K562 (cell line): ENCODE measurements at regions not wholly inside any gene's neighbourhood (a gene's known extent, or its start where the extent isn't known, plus 50 kb on each side); places are given as distances from the start of the nearest gene placed in this dataset.

Experiments
- ASH1L ChIP-seq: fragments of 450-650 bp; IDR thresholded peaks from 2 replicates; pipeline ENCODE4 v1.6.1; 2018; ENCODE audit warnings: borderline replicate concordance, mild to moderate bottlenecking, low read depth; ENCODE audit not compliant: partially characterized antibody
- BCOR ChIP-seq: fragments of 450-650 bp; IDR thresholded peaks from 2 replicates; pipeline ENCODE4 v1.6.1; 2016
- FOXJ2 ChIP-seq: fragments of 200-800 bp; sonication (Bioruptor generic); IDR thresholded peaks from 2 replicates; pipeline ENCODE4 v1.6.1; 2016; ENCODE audit warnings: missing genetic modification characterization, missing compliant biosample characterization
- GATA2 ChIP-seq: sonication (generic); formaldehyde crosslinking; IDR thresholded peaks from 2 replicates; pipeline ENCODE4 v1.4.0; 2020; ENCODE audit warnings: mild to moderate bottlenecking, missing genetic modification reagents
- HDAC3 ChIP-seq: fragments of 450-650 bp; IDR thresholded peaks from 2 replicates; pipeline ENCODE4 v1.6.1; 2018; ENCODE audit warnings: borderline replicate concordance, mild to moderate bottlenecking, moderate library complexity; ENCODE audit not compliant: partially characterized antibody
- HMG20B ChIP-seq: fragments of 250-450 bp; sonication (Bioruptor Pico); IDR thresholded peaks from 2 replicates; pipeline ENCODE4 v1.5.0; 2021; ENCODE audit warnings: mild to moderate bottlenecking
- MBD2 ChIP-seq: sonication (generic); IDR thresholded peaks from 2 replicates; pipeline ENCODE4 v1.6.1; 2016; ENCODE audit warnings: low read depth, borderline replicate concordance
- MTF1 ChIP-seq: fragments of 250-450 bp; sonication (Bioruptor Pico); IDR thresholded peaks from 2 replicates; pipeline ENCODE4 v1.9.0; 2021; ENCODE audit warnings: moderate library complexity, mild to moderate bottlenecking, inconsistent platforms, borderline replicate concordance
- NR4A1 ChIP-seq, 2 experiments: fragments of 250-450 bp in 1 of 2; fragments of 450-650 bp in 1 of 2; sonication (Bioruptor Pico) in 1 of 2; IDR thresholded peaks; 2 replicates each; pipeline versions ENCODE4 v1.4.0 to v1.6.1; 2016 to 2020; ENCODE audit warnings: mild to moderate bottlenecking in 2 of 2, missing compliant biosample characterization in 1 of 2, missing genetic modification characterization in 1 of 2, moderate library complexity in 1 of 2
- PHB2 ChIP-seq: fragments of 450-650 bp; IDR thresholded peaks from 2 replicates; pipeline ENCODE4 v1.6.1; 2017; ENCODE audit warnings: low read depth
- POLR2AphosphoS5 ChIP-seq: IDR thresholded peaks from 2 replicates; pipeline ENCODE4 v1.6.1; 2011; ENCODE audit warnings: mild to moderate bottlenecking, low read depth, low read length, moderate library complexity; ENCODE audit not compliant: control insufficient read depth, insufficient read depth
- RBFOX2 ChIP-seq: fragments of 200-400 bp; formaldehyde crosslinking; IDR thresholded peaks from 2 replicates; pipeline ENCODE4 v1.6.1; 2017; ENCODE audit warnings: low read depth, mild to moderate bottlenecking, low read length, moderate library complexity
- SAFB2 ChIP-seq: fragments of 200-400 bp; formaldehyde crosslinking; IDR thresholded peaks from 2 replicates; pipeline ENCODE4 v1.6.1; 2018; ENCODE audit warnings: borderline replicate concordance, low read length, low read depth, moderate library complexity; ENCODE audit not compliant: severe bottlenecking
- STAT5B ChIP-seq: fragments of 250-450 bp; sonication (Bioruptor Pico); IDR thresholded peaks from 2 replicates; pipeline ENCODE4 v1.8.0; 2021; ENCODE audit warnings: mild to moderate bottlenecking, inconsistent platforms
- TRIM28 ChIP-seq: fragments of 450-650 bp; IDR thresholded peaks from 2 replicates; pipeline ENCODE4 v1.6.1; 2017
- WHSC1 ChIP-seq: IDR thresholded peaks from one replicate; pipeline ENCODE4 v1.6.1; 2012; ENCODE audit warnings: low read length, control low read depth, inconsistent platforms
- ZBTB9 ChIP-seq: fragments of 450-650 bp; formaldehyde crosslinking; IDR thresholded peaks from 2 replicates; pipeline ENCODE4 v1.4.0; 2020; ENCODE audit warnings: mild to moderate bottlenecking, moderate library complexity
- ZNF146 ChIP-seq: IDR thresholded peaks from one replicate; pipeline ENCODE4 v1.6.1; 2018; ENCODE audit warnings: missing compliant biosample characterization; ENCODE audit not compliant: unreplicated experiment
- ZNF507 ChIP-seq: conservative IDR thresholded peaks from 2 replicates; pipeline ENCODE4 v1.6.1; 2017; ENCODE audit warnings: missing genetic modification characterization, missing compliant biosample characterization
- ZNF717 ChIP-seq: fragments of 250-450 bp; sonication (Bioruptor Pico); IDR thresholded peaks from 2 replicates; pipeline ENCODE4 v1.5.0; 2021
- ZNF77 ChIP-seq: fragments of 250-450 bp; sonication (Bioruptor Pico); IDR thresholded peaks from 2 replicates; pipeline ENCODE4 v1.5.0; 2020
- TF ChIP-seq, protein P1 (sequence below): fragments of 450-650 bp; formaldehyde crosslinking; IDR thresholded peaks from 2 replicates; pipeline ENCODE4 v1.4.0; 2020; ENCODE audit warnings: mild to moderate bottlenecking, moderate library complexity
- TF ChIP-seq, protein P2 (sequence below): fragments of 450-650 bp; IDR thresholded peaks from 2 replicates; pipeline ENCODE4 v1.6.1; 2017; ENCODE audit warnings: mild to moderate bottlenecking, moderate library complexity
- TF ChIP-seq, protein P3 (sequence below): fragments of 250-450 bp; sonication (Bioruptor Pico); IDR thresholded peaks from 2 replicates; pipeline ENCODE4 v1.8.0; 2022; ENCODE audit warnings: inconsistent platforms
- TF ChIP-seq, protein P4 (sequence below): fragments of 250-450 bp; sonication (Bioruptor Pico); IDR thresholded peaks from 2 replicates; pipeline ENCODE4 v1.6.1; 2021; ENCODE audit warnings: mild to moderate bottlenecking

DNA sequence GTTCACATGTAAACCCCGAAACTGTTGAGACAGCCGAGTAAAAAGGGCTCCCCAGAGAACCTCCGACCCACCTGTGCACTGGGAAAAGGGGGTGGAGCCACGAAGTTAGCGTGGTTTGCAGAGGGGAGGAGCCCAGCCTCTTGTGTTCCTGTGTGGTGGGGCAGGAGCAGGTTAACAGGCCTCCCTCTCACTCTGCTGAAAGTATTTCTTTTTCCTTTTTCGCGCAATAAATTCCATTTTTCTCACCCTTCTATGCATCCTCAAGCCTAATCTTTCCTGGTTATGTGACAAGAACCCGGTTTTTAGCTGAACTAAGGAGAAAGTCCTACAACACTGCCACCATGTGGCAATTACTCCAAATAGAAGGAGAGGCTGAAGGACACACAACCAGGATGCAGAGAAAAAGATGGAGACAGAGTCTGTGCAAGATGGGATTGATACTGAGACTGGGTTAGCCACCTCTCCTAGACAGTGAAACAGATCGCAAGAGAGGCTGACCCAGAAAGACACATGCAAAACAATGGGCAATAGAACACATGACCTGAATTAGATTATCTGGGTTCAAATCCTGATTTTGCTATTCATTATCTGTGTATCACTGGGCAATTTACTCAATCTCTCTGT, 168.7 kb upstream of the PRSS16 start (continued):
- TF ChIP-seq, protein P1, sequence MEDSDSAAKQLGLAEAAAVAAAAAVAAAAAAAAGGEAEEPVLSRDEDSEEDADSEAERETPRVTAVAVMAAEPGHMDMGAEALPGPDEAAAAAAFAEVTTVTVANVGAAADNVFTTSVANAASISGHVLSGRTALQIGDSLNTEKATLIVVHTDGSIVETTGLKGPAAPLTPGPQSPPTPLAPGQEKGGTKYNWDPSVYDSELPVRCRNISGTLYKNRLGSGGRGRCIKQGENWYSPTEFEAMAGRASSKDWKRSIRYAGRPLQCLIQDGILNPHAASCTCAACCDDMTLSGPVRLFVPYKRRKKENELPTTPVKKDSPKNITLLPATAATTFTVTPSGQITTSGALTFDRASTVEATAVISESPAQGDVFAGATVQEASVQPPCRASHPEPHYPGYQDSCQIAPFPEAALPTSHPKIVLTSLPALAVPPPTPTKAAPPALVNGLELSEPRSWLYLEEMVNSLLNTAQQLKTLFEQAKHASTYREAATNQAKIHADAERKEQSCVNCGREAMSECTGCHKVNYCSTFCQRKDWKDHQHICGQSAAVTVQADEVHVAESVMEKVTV: peak; percentile 96
- TF ChIP-seq RBFOX2: no peak
- no peak for TF ChIP-seq MTF1 (CRISPR knock-in tag)
- no peak for TF ChIP-seq MBD2
- TF ChIP-seq ZBTB9 (CRISPR knock-in tag): no peak
- TF ChIP-seq, protein P2, sequence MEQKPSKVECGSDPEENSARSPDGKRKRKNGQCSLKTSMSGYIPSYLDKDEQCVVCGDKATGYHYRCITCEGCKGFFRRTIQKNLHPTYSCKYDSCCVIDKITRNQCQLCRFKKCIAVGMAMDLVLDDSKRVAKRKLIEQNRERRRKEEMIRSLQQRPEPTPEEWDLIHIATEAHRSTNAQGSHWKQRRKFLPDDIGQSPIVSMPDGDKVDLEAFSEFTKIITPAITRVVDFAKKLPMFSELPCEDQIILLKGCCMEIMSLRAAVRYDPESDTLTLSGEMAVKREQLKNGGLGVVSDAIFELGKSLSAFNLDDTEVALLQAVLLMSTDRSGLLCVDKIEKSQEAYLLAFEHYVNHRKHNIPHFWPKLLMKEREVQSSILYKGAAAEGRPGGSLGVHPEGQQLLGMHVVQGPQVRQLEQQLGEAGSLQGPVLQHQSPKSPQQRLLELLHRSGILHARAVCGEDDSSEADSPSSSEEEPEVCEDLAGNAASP: no peak
- TF ChIP-seq ZNF717: no peak
- no peak for TF ChIP-seq PHB2
- no peak for TF ChIP-seq SAFB2
- TF ChIP-seq HMG20B (CRISPR knock-in tag): no peak
- no peak for TF ChIP-seq FOXJ2 (tag)
- TF ChIP-seq, protein P3, sequence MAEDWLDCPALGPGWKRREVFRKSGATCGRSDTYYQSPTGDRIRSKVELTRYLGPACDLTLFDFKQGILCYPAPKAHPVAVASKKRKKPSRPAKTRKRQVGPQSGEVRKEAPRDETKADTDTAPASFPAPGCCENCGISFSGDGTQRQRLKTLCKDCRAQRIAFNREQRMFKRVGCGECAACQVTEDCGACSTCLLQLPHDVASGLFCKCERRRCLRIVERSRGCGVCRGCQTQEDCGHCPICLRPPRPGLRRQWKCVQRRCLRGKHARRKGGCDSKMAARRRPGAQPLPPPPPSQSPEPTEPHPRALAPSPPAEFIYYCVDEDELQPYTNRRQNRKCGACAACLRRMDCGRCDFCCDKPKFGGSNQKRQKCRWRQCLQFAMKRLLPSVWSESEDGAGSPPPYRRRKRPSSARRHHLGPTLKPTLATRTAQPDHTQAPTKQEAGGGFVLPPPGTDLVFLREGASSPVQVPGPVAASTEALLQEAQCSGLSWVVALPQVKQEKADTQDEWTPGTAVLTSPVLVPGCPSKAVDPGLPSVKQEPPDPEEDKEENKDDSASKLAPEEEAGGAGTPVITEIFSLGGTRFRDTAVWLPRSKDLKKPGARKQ: no peak
- no peak for TF ChIP-seq ZNF146
- no peak for TF ChIP-seq BCOR
- no peak for TF ChIP-seq STAT5B (CRISPR knock-in tag)
- TF ChIP-seq POLR2AphosphoS5: no peak
- no peak for TF ChIP-seq WHSC1
- no peak for TF ChIP-seq ZNF77 (CRISPR knock-in tag)
- no peak for TF ChIP-seq ASH1L
- TF ChIP-seq, protein P4, sequence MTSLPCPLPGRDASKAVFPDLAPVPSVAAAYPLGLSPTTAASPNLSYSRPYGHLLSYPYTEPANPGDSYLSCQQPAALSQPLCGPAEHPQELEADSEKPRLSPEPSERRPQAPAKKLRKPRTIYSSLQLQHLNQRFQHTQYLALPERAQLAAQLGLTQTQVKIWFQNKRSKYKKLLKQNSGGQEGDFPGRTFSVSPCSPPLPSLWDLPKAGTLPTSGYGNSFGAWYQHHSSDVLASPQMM (CRISPR knock-in tag): no peak
- no peak for TF ChIP-seq TRIM28
- peak; percentile 43 for TF ChIP-seq GATA2 (CRISPR knock-in tag)
- TF ChIP-seq NR4A1 (CRISPR knock-in tag; IDR thresholded peaks at IDR 0.05): no peak
- no peak for TF ChIP-seq NR4A1 (tag; IDR thresholded peaks at IDR 0.05)
- TF ChIP-seq HDAC3: no peak
- TF ChIP-seq ZNF507 (tag): no peak
